ENCODE measurements at regions not wholly inside any gene's neighbourhood (a gene's known extent, or its start where the extent isn't known, plus 50 kb on each side); places are given as distances from the start of the nearest gene placed in this dataset.

DNA sequence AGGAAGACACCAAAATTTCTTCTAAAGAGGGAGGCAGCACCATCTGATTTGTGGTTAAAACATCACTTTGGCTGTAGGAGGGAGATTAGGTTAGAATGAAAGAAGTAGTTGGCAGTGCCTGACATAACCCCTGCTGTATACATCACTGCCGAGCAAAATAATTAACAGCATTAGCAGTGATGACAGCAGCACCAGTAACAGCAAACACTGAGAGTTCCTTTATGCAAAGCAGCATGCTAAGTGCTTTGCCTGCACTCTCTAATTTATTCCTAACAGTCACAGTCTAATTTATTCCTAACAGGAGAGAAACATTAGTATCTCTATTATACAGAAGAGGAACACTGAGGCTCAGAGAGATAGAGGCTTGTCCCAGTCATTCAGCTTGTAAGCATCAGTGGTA is 1469.7 kb downstream of the AACS start:
- H3K27me3 ChIP-seq (ENCODE audit: control insufficient read depth, insufficient read depth, low read length), result no peaks in the 10 kb centered on the region
- DNase-seq (ENCODE audit: low read depth), result no peak
- H3K4me3 ChIP-seq (ENCODE audit: low read depth, low read length), result no peak overlapping the region
- TF ChIP-seq, protein P1, sequence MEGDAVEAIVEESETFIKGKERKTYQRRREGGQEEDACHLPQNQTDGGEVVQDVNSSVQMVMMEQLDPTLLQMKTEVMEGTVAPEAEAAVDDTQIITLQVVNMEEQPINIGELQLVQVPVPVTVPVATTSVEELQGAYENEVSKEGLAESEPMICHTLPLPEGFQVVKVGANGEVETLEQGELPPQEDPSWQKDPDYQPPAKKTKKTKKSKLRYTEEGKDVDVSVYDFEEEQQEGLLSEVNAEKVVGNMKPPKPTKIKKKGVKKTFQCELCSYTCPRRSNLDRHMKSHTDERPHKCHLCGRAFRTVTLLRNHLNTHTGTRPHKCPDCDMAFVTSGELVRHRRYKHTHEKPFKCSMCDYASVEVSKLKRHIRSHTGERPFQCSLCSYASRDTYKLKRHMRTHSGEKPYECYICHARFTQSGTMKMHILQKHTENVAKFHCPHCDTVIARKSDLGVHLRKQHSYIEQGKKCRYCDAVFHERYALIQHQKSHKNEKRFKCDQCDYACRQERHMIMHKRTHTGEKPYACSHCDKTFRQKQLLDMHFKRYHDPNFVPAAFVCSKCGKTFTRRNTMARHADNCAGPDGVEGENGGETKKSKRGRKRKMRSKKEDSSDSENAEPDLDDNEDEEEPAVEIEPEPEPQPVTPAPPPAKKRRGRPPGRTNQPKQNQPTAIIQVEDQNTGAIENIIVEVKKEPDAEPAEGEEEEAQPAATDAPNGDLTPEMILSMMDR (IDR thresholded peaks at IDR 0.05; ENCODE audit: insufficient read depth, low read length, poor library complexity, severe bottlenecking), result no peak
- no peaks in the 10 kb centered on the region for H3K36me3 ChIP-seq (ENCODE audit: control insufficient read depth, insufficient read depth, low read length)

GRCh38 chr12:126535971-126536370 is 1470.7 kb downstream of the AACS start:
- TF ChIP-seq, protein P1 (IDR thresholded peaks at IDR 0.05; ENCODE audit: insufficient read depth, low read length, poor library complexity, severe bottlenecking), result no peak
- no peaks in the 10 kb centered on the region for H3K27me3 ChIP-seq (ENCODE audit: control insufficient read depth, insufficient read depth, low read length)
- no peaks in the 10 kb centered on the region for H3K36me3 ChIP-seq (ENCODE audit: control insufficient read depth, insufficient read depth, low read length)
- H3K4me3 ChIP-seq (ENCODE audit: low read depth, low read length), result no peak overlapping the region
- DNase-seq (ENCODE audit: low read depth), result no peak

- H3K36me3 ChIP-seq (ENCODE audit: control insufficient read depth, insufficient read depth, low read length), result no peaks in the 10 kb centered on the region
- H3K4me3 ChIP-seq (ENCODE audit: low read depth, low read length), result no peak overlapping the region
- no peak for DNase-seq (ENCODE audit: low read depth)
- TF ChIP-seq, protein P1 (IDR thresholded peaks at IDR 0.05; ENCODE audit: insufficient read depth, low read length, poor library complexity, severe bottlenecking), result no peak
- H3K27me3 ChIP-seq (ENCODE audit: control insufficient read depth, insufficient read depth, low read length), result no peaks in the 10 kb centered on the region
Observed at GRCh38 chr12:126537961-126538530, 1472.8 kb downstream of the AACS start.

DNA sequence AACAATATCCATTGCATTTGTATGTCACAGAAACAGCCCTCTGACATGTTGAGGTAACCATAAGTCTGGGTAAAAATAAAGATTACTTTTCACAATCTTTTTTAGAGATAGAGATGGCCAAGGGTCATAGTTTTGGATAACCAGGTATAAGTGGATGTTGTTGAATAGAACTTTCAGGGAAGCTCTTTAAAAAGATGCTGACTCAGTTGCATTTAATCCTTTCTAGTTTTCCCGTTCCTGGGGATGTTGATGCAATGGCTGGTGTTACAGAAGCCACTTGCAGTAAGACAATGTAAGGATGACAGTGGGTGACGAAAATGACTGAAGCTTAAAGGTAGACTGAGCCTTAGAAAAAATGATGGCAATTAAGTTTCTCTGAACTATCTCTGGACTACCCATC is 1473.7 kb downstream of the AACS start:
- H3K27me3 ChIP-seq (ENCODE audit: control insufficient read depth, insufficient read depth, low read length), result no peaks in the 10 kb centered on the region
- no peak overlapping the region for H3K4me3 ChIP-seq (ENCODE audit: low read depth, low read length)
- H3K36me3 ChIP-seq (ENCODE audit: control insufficient read depth, insufficient read depth, low read length), result no peaks in the 10 kb centered on the region
- no peak for DNase-seq (ENCODE audit: low read depth)
- TF ChIP-seq, protein P1 (IDR thresholded peaks at IDR 0.05; ENCODE audit: insufficient read depth, low read length, poor library complexity, severe bottlenecking), result no peak

GRCh38 chr12:126545411-126545810 is 1480.2 kb downstream of the AACS start:
- Histone ChIP-seq H3K36me3 (ENCODE audit: control insufficient read depth, insufficient read depth, low read length) (no peaks in the 10 kb centered on the region), H3K27me3 (ENCODE audit: control insufficient read depth, insufficient read depth, low read length) (no peaks in the 10 kb centered on the region), H3K4me3 (ENCODE audit: low read depth, low read length) (no peak overlapping the region)
- TF ChIP-seq, protein P1 (IDR thresholded peaks at IDR 0.05; ENCODE audit: insufficient read depth, low read length, poor library complexity, severe bottlenecking), result no peak
- no peak for DNase-seq (ENCODE audit: low read depth)

GRCh38 chr12:126547905-126548304 is 1482.7 kb downstream of the AACS start:
- Histone ChIP-seq H3K36me3 (ENCODE audit: control insufficient read depth, insufficient read depth, low read length) (no peaks in the 10 kb centered on the region), H3K27me3 (ENCODE audit: control insufficient read depth, insufficient read depth, low read length) (no peaks in the 10 kb centered on the region), H3K4me3 (ENCODE audit: low read depth, low read length) (no peak overlapping the region)
- TF ChIP-seq, protein P1 (IDR thresholded peaks at IDR 0.05; ENCODE audit: insufficient read depth, low read length, poor library complexity, severe bottlenecking), result no peak
- DNase-seq (ENCODE audit: low read depth), result no peak
